Effector CD8-positive, alpha-beta T cell (primary cell): ENCODE measurements at regions not wholly inside any gene's neighbourhood (a gene's known extent, or its start where the extent isn't known, plus 50 kb on each side); places are given as distances from the start of the nearest gene placed in this dataset.

Source experiments
- DNase-seq: peaks from one replicate; lab custom pipeline; 2025; lab: John Stamatoyannopoulos, UW

- no peak for DNase-seq
Observed at GRCh38 chrX:42946544-42947194, 168.7 kb upstream of the PPP1R2C start.

DNA sequence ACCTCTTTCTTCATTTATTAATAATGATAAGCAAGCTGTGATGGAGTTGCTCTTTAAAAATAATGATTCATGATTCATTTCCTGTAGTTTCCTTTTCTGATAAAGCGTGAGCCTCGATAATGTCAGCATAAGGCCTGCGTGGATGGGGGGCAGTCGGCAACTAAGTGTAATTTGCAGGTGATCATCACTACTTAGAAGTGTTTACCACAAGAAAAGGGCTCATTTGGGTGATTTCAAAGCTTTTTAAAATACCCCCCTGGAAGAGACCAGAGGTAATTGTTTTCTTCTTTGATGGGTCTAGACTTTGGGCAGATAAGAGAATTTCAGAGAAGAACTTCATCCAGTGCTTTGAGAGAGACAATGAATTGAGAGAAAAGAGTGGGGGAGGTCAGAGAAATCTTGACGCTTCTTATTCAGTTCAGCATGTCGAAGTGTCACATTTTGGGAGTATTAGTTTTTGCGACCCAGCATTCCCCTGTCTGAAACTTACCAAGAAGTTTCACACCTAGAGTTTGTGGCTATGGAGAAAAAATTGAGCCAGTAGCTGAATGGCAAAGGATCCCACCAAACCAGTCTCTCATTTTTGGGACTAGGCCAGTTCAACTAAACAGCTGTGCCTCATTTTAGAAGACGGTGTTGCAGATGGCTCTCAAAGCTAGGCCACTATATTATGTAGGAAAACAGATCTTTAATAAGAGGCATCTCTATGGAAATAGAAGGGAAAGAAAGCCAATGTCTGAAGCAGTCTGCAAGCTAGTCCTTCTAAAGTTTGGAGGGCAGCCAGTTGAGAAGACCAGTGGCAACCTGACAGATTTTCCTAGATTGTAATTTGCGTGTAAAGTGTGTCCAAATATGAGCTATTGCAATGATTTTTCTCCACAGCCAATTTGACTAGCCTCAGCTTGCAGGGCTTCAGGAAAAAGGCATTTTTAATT lies 171.0 kb upstream of the PPP1R2C start:
- DNase-seq = no peak

GRCh38 chrX:42951747-42952146 lies 173.8 kb upstream of the PPP1R2C start:
- no peak for DNase-seq

DNA sequence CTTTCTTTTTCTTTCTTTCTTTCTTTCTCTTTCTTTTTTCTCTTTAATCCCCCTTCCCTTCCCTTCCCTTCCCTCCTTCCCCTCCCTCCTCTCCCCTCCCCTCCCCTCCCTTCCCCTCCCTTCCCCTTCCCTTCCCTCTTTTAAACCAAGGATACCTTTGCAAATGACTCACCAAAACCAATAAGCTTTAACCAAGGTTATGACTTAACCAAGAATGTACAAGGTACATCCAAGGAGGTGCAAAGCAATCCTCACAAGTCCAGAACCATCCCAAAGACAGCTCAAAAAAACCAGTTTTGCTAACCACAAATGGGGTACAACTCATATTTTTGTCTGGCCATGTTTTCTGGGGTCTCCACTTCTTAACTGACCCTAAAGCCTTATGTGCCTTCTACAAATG lies 174.7 kb upstream of the PPP1R2C start:
- no peak for DNase-seq

GRCh38 chrX:42954880-42955279 lies 176.9 kb upstream of the PPP1R2C start:
- DNase-seq = no peak

GRCh38 chrX:42955349-42955748 lies 177.4 kb upstream of the PPP1R2C start:
- no peak for DNase-seq

- no peak for DNase-seq
Observed at GRCh38 chrX:42967681-42968300, 189.8 kb upstream of the PPP1R2C start.

- no peak for DNase-seq
Observed at GRCh38 chrX:42973321-42973720, 195.4 kb upstream of the PPP1R2C start.

DNA sequence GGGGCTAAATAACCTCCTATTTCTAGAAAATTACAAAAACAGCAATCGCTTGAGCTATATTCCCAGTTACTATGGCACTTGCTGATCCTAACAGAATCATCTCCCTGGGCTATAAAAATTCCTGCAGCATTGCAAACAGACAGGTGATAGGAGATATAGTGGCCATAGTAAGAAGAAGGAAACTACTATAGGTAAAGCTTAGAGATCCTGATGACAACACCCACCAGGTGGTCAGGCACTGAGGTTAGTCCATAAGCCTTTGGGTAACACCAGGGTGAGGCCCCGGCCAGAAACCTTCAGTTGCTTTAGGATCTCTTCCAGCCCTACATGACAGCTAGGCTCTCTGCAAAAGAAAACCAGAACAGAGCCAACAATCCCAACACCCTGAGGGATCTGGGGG lies 197.9 kb upstream of the PPP1R2C start:
- no peak for DNase-seq

DNA sequence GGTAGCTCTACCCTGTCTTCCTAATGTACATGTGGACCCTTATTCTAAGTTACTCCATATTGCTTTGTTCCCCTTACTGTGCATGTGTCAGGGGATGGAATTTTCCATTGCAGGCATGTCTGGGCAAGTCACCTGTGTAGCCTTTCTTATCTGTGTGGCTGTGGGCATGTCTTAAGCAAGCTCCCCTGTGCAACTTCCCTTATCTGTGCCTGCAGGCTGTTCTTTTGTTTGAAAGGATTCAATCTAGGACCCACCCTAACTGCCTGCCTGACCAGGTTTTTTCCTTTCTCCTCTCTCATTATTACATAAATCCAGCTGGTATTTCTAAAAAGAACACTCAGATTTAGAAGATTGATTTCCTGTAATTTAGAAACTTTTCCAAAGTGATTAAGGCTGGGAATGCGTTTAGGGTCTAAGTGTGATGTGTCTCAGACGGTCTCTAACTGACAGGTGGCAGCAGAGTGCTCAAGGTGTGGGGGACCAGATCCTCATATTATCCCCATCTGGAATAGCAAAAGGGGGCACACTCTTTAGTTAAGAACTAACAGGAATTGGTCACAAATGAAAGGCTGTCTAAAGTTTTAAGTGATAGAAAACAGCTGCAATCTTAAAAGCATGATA lies 198.9 kb upstream of the PPP1R2C start:
- DNase-seq = no peak

DNA sequence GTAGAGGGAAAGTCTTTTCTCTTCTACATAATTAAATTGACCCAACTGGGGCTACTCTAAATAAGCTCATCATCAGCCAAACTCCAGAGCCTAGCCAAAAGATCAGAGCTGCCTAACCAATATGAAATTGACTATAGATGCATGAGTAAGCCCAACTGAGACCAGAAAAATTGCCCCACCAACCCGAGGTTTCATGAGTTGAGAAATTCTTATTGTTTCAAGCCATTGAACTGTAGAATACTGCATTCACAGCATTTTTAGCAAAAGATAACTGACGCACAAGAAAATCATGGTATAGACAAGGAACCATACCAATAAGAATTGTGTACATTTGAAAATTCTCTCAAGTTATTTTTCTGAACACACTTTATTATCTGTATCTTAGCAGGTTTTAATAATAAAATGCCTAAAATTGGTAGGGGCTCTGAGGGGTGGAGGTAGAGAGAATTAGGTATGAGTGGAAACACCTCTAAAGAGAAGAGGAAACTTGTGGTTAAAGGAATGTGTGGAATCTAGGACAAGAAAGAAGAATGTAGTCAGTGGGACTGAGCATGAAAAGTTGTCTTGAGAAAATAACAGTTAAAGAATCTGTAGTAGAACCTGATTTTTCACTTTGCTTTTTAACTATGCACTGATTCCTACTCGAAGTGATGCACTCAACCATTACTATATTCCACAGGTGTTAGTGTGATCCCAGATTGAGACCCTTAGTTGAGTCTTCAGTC lies 200.9 kb upstream of the PPP1R2C start:
- DNase-seq = no peak

GRCh38 chrX:42988700-42989099 lies 210.7 kb upstream of the PPP1R2C start:
- no peak for DNase-seq

GRCh38 chrX:42992199-42992943 lies 214.4 kb upstream of the PPP1R2C start:
- no peak for DNase-seq

- DNase-seq = no peak
Observed at GRCh38 chrX:42996861-42997260, 218.9 kb upstream of the PPP1R2C start.

GRCh38 chrX:43000121-43000520 lies 222.2 kb upstream of the PPP1R2C start:
- DNase-seq = no peak

- DNase-seq = no peak
Observed at GRCh38 chrX:43002526-43003203, 224.7 kb upstream of the PPP1R2C start.

DNA sequence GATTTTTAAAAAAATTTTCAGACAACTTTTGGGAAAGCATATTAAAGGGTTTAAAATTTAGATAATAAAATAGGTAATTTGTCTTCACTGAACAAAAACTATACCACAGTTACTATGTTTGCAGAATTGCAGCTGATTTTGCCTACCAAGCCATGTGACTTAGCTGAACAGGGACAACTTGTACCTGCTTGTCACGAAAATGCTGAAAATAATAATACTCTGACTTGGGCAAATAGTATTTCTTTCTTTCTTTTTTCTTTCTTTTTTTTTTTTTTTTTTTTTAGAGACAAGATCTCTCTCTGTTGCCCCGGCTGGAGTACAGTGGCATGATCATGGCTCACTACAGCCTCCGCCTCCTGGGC lies 225.2 kb upstream of the PPP1R2C start:
- DNase-seq = no peak

DNA sequence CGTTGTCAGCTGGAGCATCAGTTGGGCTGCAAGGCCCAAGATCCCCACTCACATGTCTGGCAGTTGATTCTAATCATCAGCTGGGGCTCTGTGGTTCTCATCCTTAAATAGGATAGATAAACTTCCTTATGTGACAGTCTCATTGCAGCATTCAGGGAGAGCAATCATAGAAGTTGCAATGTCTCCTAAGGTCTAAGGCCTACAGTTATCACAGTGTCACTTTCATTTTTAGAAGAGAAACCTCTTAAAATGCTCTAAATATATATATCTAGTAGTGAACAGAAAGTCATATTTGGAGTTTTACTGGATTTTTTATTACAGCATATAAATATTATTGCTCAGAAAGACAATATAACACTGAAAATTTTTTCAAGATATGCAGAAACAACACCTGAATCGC lies 226.0 kb upstream of the PPP1R2C start:
- no peak for DNase-seq

DNA sequence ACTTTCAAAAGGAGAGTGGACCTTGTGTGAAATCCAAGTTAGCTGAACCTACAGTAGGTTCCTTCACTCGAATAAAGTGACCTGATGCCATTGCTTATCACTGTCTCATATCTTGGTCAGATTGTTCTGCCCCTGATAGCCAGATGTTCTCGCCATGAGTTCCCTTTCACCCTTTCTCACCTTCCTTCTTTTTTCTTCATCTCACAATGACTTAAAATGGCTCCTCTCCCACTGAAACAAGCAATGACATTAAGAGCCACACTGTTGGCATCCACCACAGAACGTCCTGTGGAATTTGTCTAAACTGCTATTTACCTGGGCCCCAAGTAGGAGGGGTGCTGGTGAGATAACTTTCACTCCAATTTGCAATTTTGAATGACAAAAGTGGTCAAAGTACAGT lies 227.6 kb upstream of the PPP1R2C start:
- DNase-seq = no peak

DNA sequence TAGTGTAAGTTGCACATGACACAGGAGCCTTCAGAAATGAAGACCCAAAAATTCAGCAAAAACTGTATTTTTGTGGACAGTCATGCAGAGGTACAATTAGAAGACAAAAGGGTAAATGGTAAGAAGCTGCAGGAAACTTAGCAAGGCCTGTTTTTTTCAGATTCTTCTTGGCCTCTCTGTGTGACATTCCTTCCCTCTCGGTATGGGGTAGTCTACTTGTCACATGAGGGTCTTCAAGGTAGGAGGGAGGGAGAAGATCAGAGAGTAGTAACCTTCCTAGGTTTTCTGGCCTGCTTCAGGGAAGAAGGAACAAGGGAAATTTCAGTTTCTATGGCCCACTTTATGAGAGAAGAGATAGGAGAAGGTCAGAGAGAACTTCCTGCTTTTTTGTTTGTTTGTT lies 230.4 kb upstream of the PPP1R2C start:
- no peak for DNase-seq

DNA sequence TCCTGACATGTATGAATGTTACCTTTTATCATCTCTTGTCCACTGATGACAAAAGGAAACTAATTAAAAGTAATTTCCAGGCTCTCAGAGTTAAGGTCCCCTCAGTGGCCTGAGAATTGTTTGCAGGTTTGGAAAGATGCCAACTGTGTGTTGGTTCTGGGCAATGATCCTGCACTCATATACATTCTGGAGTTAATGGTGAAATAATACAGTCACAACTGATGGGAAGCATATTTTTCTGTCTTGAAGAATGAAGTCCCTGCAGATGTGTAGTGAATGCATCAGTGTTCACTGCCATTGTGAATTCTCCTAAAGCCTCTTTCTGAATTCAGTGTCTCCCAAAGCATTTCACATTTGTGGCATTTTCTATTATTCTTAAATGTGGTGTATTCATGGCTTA lies 238.1 kb upstream of the PPP1R2C start:
- no peak for DNase-seq
